CMK (cell line): ENCODE measurements at regions not wholly inside any gene's neighbourhood (a gene's known extent, or its start where the extent isn't known, plus 50 kb on each side); places are given as distances from the start of the nearest gene placed in this dataset.
"Not testable (repeated sequence)": the region's sequence is repeated elsewhere in the genome, so short reads cannot be mapped to it uniquely, and the experiment has no call there.

Experiments used
- DNase-seq: peaks from one replicate; pipeline ENCODE4 v3.0.0-alpha.2; 2010; ENCODE audit warnings: low read depth

GRCh38 chr4:148857973-148858534 is 415.8 kb upstream of the NR3C2 start:
- no peak for DNase-seq

DNA sequence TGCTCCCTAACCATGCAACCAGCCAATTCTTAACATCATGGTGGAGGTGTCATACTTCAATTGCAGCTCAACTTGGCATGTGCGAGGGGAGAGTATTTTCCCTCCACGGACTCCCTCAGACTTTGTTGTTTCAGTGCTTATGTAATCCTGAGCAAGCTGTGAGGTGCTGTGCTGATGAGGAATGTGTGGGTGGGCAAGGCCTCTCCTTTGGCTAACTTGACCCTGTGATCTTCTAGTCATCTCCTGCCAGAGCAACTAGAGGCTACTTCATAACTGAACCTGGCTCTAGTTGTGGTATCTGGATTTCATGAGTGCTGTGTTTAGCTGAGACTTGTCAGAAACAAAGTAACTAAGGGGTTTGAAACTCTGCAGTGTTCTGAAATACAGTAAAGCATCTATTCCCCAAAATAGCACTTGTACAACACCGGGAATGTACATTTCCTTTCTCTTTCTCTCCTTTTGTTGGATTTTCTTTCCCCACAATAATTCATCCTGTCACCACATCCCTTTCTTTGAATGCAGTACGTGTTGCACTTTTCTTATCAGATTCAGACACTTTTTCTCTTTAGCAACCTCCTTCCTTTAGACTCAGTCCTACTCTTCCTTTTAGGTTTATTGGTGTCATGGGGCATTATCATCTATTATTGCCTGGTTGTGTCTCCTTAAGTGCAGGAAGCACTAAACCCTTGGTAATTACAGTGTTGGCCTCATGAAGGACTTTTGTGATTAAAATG is 415.2 kb upstream of the NR3C2 start:
- no peak for DNase-seq

DNA sequence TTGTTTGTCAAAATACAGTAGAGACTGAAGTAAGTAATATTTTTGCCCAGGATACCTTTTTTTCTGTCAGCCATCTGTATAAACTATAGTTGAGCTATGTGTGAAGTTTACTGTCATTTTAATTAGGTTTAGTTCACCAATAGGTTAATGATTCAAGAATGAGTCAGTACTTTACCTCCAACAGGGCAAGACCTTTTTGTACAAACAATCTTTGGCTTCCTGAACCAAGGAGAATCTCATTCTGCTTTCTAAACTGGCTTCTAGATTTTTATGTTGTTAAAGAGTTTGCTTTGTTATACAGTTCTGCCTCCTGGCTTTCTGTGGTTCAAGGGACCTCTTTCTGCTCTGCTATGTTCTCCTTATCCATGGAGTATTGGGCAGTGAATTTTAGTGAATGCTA is 412.0 kb upstream of the NR3C2 start:
- DNase-seq, result no peak

DNA sequence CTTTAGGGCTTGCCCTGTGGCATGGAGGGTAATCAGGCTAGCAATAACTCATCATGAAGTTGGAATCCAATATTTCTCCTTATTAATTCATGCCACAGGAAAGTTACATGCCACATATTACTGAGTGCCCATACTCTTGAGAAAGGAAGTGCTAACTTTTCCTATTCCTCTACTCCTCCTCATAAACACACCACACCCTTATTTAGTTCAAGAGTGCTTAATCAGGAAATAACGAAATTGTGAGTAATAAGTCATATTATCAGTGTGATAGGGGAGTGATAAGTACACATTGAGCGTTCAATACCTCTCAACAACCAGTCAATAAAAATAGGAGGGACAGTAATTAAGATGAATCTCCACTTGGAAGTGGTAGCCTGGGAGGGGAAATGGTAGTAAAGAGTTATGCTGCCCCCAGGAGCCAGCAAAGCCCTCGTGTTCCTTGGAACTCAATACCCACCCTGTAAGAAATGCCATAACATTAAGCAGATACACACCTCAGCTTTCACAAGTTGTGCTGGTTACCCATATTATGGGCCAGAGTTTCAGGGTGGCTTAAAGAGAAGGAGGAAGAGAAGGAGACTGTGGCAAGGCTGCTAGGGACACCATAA is 410.0 kb upstream of the NR3C2 start:
- DNase-seq, result no peak

- DNase-seq, result no peak
These were observed 408.2 kb upstream of the NR3C2 start for GRCh38 chr4:148850257-148850995.

DNA sequence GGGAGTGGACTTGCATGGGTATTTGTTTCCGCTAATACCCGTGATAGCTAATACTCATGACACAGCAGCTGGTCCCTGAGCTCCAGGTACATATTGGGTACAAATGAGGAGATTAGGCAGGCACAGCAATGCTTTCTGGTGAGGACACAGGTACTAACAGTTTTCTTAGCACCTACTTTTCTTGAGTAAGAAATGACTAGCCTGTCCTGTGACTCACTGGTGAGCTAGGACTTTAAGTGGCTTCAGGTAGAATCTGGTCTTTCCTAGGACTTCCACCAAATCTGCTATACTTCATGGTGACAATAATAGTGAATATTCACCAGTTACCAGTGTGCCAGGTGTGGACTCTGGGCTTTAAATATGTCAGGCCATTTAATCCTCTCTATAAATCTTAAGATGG is 407.4 kb upstream of the NR3C2 start:
- no peak for DNase-seq

DNA sequence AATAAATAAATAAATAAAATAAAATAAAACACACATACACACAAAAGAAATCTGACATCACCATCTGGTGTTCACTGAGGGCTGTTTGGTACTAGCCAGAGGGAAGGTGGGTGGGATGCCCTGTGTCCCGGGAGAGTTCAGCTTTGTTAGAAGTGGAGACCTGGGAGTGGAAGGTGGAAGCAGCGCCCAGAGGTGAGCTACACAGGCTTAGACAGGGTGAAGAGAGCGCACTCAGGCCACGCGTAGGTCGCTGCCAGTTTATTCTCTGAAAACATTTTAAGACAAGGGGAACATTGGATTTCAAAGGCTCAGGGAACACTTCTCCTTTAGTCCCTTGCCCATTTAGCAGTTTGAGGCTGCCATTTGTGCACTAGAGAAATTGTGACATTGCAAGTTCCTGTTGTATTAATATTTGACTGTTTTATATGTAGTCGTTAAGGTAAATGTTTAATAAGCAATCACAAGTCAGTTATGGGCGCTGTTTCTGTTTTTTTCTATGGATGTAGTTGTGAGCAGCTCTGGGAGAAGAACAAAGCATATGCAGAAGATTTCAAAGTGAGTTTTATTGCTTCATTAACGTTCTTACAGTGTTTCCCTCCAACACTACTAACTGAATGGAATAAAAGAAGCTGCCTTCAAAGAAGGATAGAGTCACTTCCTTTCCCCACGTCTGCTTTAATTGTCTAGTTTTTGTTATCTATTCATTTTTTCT is 405.5 kb upstream of the NR3C2 start:
- DNase-seq, result no peak

- no peak for DNase-seq
These were observed 403.4 kb upstream of the NR3C2 start for GRCh38 chr4:148845609-148846008.

DNA sequence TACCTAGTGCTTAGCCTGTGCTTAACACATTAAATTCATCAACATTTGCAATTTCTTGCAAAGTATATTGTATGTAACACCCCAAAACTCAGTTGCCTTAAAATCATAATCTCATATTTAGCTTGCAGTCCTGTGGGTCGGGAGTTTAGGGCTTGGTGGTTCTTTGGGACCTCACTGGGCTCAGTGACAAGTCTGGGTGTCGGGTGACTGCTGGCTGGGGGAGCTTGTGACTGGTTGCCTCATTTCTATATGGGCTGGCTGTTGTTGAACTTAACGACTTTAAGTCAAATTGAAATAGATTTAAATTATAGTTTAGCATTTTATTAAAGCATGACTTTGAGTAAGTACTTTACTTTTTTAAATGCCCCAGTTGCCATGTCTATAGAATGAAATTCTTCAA is 401.4 kb upstream of the NR3C2 start:
- DNase-seq, result no peak

- DNase-seq, result no peak
These were observed 400.6 kb upstream of the NR3C2 start for GRCh38 chr4:148842843-148843242.

DNA sequence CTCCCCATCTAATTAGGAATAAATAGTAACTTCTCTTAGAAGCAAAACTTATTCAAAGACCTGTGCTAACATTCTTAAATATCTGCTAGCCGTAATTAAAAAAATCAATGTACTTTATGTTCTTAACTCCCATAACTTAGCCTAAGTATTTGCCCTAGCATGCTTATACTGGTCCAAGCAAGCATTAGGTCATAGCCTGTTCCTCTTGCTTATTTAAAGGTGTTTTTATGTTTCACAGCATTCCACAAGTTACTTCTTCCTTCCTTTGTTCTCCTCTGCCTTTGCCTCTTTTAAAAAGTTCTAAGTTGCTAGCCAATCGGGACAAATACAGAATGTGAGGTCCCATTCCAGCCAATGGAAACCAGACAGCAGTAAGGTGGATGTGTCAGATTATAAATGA is 395.4 kb upstream of the NR3C2 start:
- not testable (repeated sequence) for DNase-seq

- DNase-seq, result no peak
These were observed 392.8 kb upstream of the NR3C2 start for GRCh38 chr4:148834804-148835631.

DNA sequence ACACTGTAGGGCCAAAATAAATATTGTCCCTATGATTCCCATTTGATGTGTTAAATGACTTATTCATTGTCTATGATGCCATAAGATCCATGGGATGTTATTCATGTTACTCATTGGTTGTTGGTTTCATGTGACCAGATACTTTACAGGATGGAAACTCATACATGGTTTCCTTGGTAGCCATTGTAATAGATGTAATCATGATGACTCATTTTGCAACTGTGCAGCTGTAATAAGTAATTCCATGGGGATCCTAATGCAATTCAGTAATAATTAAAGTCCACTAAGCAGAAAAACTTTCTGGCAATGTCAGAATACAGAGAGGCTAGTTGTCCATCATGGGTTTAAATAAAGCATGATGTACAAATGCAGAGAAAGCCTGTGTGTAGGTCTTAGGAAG is 389.7 kb upstream of the NR3C2 start:
- DNase-seq, result no peak

DNA sequence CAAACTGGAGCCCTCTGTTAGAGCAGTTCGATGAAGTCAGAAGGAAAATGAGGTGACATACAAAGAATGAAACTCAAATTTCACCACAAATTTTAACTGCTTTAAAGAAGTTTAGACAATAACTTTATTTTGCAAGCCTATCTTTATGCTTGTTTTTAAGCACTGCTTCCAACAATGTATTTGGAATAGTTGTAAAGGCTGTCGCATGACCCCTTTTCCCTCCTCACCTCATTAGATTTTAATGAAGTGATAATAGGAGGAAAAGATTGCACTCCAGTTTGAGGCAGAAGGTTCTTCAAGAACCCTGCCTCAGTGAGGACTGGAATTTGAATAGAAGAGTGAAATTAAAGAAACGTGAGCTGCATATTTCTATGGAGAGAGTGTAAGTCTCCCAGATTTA is 386.1 kb upstream of the NR3C2 start:
- no peak for DNase-seq

GRCh38 chr4:148827781-148828180 is 385.6 kb upstream of the NR3C2 start:
- DNase-seq, result no peak

DNA sequence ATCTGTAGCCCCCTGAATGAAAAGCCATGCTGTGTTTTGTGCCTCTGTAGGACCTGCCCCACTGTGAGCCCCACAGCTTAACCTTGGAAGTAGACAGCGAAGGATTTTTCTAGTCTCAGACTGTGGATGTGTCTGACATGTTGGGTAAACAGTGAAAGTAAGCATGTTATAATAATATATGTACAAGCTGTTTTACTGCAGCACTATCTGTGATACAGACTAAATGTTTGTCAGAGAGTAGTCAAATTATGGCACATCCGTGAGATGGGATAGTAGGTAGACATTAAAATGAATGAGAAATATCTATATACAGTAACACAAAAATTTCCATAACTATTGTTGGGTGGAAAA is 381.2 kb upstream of the NR3C2 start:
- DNase-seq, result no peak

DNA sequence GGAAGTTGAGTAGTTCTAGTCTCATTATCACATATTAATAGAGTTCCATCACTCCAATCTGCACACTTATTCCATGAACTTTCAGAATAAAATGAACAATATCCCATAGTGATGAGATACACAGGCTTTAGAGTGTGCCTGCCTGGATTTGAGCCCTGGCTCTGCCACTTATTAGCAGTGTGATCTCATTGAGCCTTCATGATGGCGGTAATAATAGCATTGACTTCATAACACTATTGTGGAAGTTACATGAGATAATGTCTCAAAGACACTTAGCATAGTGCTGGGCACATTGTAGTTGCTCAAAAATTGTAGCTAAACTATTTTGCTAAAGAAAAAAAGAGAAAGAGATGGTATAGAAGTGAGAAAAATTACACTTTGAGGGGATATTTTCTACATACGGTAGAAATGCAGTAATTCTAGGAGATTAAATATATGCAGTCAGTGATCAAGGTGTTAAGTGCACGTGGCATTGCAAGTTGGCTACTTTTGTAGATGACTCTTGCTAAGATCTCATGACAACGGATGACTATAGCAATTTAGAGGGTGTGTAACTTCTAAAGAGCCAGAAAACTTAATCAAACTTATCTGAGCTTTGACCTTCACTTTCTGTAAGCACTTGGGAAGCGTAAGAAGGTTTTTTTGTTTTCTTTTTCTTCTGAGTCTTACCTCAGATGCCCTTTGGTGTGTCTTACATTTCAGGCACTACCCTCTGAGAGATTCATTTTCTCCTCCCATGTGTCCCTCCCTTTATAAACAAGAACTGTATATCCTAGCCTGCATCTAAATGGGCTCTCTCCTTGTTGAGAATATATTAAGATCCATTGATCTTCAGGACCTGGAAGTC is 380.6 kb upstream of the NR3C2 start:
- DNase-seq, result no peak

DNA sequence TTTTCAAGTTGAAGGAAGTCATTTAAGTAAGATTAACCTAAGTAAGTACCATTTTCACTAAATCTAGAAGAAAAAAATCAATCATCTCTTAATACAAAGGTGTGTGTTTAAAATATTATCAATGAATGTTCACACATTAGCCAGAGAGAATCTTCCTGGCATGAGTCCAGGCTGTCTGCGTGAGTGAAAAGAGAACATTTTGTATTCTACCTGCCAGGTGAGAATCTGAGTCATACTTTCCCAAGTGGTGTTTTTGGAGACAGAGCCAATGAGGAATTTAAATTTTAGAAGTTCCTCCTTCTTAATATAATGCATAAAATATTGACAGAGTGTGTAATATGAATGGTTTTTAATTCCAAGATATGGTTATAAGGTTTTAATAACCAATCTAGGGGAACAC is 371.8 kb upstream of the NR3C2 start:
- DNase-seq, result no peak

GRCh38 chr4:148813289-148813688 is 371.1 kb upstream of the NR3C2 start:
- DNase-seq, result no peak

DNA sequence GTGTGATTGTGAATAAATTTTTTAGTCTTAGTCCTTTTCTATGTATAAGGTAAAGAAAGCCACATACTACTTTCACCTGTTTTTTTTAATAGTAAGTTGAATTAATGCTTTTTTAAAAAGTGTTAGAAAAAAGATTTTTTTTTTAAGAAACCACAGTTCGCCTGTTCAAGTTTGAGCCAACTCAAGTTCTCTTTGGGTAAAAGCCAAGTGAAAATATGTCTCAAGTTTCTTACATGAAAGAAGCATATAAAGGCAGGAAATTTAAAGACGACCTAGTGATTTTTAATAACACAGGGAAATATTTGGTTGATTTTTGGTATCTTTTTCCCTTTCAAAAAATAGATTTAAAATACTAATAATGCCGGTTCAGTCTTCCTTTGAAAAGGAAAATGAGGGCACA is 369.9 kb upstream of the NR3C2 start:
- DNase-seq, result no peak

- DNase-seq, result no peak
These were observed 368.2 kb upstream of the NR3C2 start for GRCh38 chr4:148810461-148810860.
